HG02981 (cell line): ENCODE measurements at regions not wholly inside any gene's neighbourhood (a gene's known extent, or its start where the extent isn't known, plus 50 kb on each side); places are given as distances from the start of the nearest gene placed in this dataset.
"Not testable (repeated sequence)": the region's sequence is repeated elsewhere in the genome, so short reads cannot be mapped to it uniquely, and the experiment has no call there.

ENCODE experiments used
- ATAC-seq: cut with Tn5 transposase; IDR thresholded peaks from one replicate; pipeline ENCODE4 v1.9.1; 2021; ENCODE audit warnings: mild to moderate bottlenecking, moderate library complexity; ENCODE audit not compliant: unreplicated experiment

GRCh38 chr5:96218653-96219052, 214.4 kb downstream of the PCSK1 start:
- ATAC-seq: no peak

- no peak for ATAC-seq
Observed at GRCh38 chr5:96214442-96215197, 218.4 kb downstream of the PCSK1 start.

- no peak for ATAC-seq
Observed at GRCh38 chr5:96209829-96210228, 223.2 kb downstream of the PCSK1 start.

- no peak for ATAC-seq
Observed at GRCh38 chr5:96207420-96207819, 225.6 kb downstream of the PCSK1 start.

- ATAC-seq: no peak
Observed at GRCh38 chr5:96203761-96204160, 229.3 kb downstream of the PCSK1 start.

- no peak for ATAC-seq
Observed at GRCh38 chr5:96201503-96201902, 231.5 kb downstream of the PCSK1 start.

GRCh38 chr5:96200641-96201040, 232.4 kb downstream of the PCSK1 start:
- ATAC-seq: no peak

- ATAC-seq: no peak
Observed at GRCh38 chr5:96199713-96200183, 233.3 kb downstream of the PCSK1 start.

GRCh38 chr5:96198356-96199058, 234.5 kb downstream of the PCSK1 start:
- ATAC-seq: no peak

- ATAC-seq: not testable (repeated sequence)
Observed at GRCh38 chr5:96197767-96198166, 235.3 kb downstream of the PCSK1 start.

GRCh38 chr5:96197347-96197746, 235.7 kb upstream of the ELL2 start:
- no peak for ATAC-seq

GRCh38 chr5:96196890-96197289, 235.2 kb upstream of the ELL2 start:
- no peak for ATAC-seq

- ATAC-seq: no peak
Observed at GRCh38 chr5:96196407-96196806, 234.8 kb upstream of the ELL2 start.

GRCh38 chr5:96195123-96195522, 233.5 kb upstream of the ELL2 start:
- ATAC-seq: no peak

GRCh38 chr5:96194593-96194992, 232.9 kb upstream of the ELL2 start:
- ATAC-seq: no peak

- ATAC-seq: no peak
Observed at GRCh38 chr5:96193946-96194345, 232.3 kb upstream of the ELL2 start.

GRCh38 chr5:96189987-96190386, 228.3 kb upstream of the ELL2 start:
- no peak for ATAC-seq

GRCh38 chr5:96189028-96189826, 227.6 kb upstream of the ELL2 start:
- ATAC-seq: no peak

- ATAC-seq: no peak
Observed at GRCh38 chr5:96187309-96188027, 225.8 kb upstream of the ELL2 start.

- ATAC-seq: not testable (repeated sequence)
Observed at GRCh38 chr5:96184510-96184909, 222.9 kb upstream of the ELL2 start.
